Dermis microvascular lymphatic vessel endothelial cell (primary cell): ENCODE measurements at regions not wholly inside any gene's neighbourhood (a gene's known extent, or its start where the extent isn't known, plus 50 kb on each side); places are given as distances from the start of the nearest gene placed in this dataset.

Experiments used
- DNase-seq, 2 donors: peaks; one replicate each; pipeline versions ENCODE4 v3.0.0 to v3.0.0-alpha.2; 2010; ENCODE audit warnings: low read depth in 2 of 2

GRCh38 chr12:29035112-29035511, 114.0 kb upstream of the FAR2 start:
- DNase-seq = no peak

DNA sequence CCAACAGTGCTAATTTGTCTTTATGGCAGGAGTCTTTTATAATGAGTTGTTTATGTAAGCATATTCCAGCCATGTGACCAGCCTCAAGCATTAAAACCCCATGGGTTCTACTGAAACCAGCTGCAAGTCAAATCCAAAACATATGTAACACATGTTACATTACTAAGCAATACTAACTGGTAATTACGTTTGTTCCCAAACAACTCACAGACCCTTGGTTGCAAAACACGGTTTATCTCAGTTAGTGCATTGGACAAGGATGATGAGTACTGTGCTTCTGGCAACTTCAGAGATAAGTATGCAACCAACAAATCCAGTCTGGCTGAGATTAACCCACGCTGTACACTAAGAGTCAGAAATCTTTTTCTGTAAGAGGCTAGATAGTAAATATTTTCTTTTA, 110.1 kb upstream of the FAR2 start:
- DNase-seq = no peak

DNA sequence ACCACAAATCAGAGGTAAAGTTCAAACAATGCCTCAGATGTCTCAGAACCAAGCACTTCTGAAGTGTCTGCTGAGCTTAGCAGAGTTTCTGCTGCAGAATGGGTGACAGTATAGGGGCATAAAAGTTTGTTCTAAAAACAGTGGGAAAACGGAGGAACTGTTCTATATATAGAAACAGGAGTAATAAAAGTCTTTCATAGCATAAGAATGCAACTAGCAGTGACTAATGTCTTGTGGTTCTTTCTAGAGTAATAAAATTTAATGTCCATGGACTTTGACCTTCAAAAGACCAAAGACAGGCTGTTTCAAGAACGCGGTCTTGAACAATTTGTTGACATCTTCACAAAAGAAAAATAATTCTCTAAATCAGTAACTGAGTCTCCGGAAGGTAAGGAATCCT, 107.5 kb upstream of the FAR2 start:
- no peak for DNase-seq

- no peak for DNase-seq
These were observed 106.0 kb upstream of the FAR2 start for GRCh38 chr12:29043069-29043468.

GRCh38 chr12:29044799-29045198, 104.3 kb upstream of the FAR2 start:
- no peak for DNase-seq

DNA sequence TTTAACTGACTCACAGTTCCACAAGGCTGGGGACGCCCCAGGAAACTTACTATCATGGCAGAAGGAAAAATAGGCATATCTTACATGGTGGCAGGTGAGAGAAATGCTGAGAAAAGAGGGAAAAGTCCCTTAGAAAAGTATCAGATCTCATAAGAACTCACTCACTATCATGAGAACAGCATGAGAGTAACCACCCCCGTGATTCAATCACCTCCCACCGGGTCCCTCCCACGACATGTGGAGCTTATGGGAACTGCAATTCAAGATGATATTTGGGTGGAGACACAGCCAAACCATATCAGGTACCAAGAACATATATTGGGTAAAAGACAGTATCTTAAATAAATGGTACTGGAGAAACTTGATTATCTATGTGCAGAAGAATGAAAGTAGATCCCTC, 100.3 kb upstream of the FAR2 start:
- no peak for DNase-seq

DNA sequence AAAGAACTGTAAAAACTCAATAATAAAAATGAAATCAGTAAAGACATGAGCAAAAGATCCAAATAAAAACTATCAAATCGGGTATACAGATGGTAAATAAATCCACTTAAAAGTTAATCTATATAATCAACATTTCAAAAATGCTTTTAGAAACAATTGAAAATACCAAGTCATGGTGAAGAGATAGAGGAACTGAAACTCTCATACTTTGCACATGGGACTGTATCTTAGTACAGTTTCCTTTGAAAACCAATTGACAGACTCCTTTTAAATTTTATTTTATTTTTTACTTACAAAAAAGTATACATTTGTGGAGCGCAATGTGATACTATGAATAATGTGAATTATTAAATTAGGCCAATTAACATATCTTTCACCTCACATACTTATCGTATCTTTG, 98.6 kb upstream of the FAR2 start:
- DNase-seq = no peak

- no peak for DNase-seq
These were observed 97.9 kb upstream of the FAR2 start for GRCh38 chr12:29051221-29051620.

GRCh38 chr12:29053567-29053966, 95.5 kb upstream of the FAR2 start:
- DNase-seq = no peak

DNA sequence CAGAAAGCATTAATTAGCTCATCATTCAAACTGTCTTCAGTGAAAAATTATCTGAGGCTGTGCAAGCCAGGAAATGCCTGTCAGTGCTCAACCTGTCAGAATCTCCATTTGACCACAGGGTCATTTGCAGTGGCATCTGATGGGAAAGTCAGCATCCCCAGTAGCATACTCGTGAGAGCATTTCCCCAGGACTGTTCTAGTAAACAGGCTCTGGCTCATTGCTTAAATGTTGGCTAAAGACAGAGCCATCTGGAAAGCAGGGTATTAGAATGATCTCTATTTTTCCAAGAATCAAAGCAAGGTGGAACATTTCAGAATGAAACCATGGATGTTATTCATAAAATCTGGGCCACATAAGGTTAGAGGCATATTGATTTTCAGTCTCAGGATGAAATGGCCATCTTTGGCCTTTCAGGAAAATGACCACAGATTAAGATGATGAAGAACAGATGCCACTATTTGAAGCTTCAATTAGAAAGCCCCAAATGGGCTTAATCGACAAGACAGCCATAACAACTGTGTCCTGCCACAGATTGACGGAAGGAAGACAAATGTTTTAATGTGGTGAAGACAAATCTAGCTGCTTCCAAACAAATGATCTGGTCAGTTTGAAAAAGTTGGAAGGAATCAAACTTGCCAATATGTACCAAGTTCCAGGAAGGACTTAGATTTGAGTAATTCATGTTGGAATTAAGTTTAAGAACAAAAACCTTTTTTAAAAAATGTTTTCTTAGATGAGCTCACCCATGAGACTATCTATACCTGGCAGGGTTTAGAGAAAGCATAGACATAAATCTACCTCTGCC, 94.0 kb upstream of the FAR2 start:
- DNase-seq = no peak

DNA sequence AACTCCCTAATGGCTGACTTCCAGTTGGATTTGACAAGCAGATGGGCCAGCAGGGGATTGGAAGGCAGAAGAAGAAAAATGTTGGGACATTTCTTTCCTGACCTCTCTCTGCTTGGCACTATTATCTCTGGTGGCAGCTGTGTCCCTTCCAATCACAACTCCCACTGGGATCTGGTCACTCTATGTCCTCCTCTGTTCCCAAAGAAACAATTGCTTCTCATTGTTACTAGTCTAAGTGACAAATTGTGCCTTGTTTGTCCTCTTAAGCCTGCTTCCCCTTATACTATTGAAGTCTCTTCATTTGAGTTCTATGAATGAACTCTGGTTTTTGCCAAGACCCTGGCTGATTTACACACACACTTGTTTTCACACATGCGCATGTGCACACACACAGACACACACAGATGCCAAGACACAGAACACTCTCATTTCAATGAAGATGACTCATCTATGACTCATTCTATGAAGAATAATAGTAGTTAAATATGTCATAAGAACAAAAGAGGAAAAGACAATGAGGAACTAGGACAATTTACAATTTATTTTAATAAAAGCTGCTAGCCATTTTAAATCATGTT, 83.0 kb upstream of the FAR2 start:
- DNase-seq = peak; percentile 23 to 59

DNA sequence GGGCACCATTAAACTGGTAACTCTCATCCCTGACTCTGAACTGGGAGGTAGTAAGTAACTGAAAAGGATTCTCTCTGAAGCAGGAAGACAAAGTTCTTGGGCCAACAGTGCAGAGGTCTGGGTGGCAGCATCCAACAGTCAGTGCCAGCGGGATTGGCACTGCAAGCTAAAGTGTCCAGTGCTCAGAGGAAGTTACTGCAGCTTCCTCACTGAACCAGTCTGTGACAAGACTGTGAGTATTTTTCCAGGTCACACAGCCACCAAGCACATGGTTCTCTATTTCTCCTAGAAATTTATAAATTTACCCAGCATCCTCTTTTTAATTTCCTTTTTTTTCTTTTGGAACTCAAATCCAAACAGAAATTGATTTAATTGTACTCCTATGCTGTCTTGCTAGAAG, 81.6 kb upstream of the FAR2 start:
- no peak for DNase-seq

GRCh38 chr12:29070309-29070708, 78.8 kb upstream of the FAR2 start:
- DNase-seq = no peak

- no peak for DNase-seq
These were observed 78.0 kb upstream of the FAR2 start for GRCh38 chr12:29071099-29071498.

DNA sequence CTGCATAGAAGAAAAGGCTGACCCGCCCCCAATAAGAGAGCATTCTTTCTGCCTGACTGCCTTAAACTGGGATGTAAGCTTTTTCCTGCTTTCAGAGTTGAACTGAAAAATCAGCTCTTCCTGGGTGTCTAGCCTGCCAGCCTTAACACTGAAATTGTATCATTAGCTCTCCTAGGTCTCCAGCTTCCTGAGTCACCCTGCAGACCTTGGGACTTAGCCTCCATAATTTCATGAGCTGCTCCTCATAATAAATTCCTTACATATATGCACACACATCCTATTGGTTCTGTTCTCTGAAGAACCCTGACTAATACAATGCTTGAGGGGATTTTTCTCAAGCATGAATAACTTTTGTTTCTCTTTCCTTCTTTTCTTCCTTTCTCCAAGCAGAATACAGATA, 76.4 kb upstream of the FAR2 start:
- DNase-seq = no peak

DNA sequence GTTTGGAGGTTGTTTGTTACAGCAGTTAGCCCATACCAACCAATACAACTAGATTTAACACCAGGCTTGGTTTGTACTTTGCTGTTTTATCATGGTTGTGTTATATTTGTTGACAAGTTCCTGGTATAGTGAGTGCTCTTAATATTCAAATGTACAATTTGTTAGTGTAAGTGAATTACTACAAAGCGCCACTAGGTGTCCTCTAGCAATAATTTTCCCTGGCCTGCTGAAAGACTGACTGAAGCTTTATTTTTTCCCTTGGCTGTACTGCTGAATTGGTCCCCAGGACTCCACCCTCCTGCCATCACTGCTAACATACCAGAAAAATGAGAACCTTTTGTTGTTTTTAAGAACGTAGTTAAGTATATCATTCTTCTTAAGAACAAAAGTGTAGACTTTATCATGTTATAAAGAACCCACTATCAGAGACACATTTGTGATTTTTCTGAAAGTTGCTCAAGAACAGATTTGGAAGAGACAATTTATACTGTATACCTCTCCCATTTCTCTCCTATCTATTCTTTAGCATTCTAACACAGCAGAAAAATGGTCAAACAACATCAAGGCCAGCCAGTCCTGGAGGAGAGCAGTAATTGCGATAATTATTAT, 75.3 kb upstream of the FAR2 start:
- peak; percentile 30 to 68 for DNase-seq

DNA sequence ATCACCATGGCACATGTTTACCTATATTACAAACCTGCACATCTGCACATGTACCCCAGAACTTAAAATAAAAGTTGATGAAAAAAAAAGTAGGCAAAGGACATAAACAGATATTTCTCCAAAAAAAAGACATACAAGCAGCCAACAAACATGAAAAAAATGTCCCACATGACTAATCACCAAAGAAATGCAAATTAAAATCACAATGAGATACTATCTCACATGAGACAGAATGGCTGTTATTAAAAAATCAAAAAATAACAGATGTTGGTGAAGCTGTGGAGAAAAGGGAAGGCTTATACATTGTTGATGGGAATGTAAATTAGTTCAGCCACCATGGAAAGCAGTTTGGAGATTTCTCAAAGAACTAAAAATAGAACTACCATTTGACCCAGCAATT, 68.0 kb upstream of the FAR2 start:
- no peak for DNase-seq

DNA sequence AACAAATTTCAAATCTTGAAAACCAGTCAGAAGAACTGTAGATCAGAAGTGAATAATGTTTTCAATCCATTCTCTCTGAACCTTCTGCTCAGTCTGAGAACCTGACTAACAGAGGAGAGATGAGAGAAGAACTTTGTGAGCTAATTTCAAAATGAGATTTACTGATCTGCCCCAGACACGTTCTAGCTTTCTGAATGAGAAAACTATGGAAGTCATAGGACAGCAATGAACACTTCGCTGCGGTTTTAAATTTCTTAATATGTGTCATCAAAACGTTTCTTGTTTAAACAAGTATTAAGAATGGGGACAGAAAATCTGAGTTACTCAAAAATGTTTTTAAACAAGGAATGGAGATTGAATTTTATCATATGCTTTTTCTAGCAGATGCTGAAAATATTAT, 66.6 kb upstream of the FAR2 start:
- DNase-seq = no peak

DNA sequence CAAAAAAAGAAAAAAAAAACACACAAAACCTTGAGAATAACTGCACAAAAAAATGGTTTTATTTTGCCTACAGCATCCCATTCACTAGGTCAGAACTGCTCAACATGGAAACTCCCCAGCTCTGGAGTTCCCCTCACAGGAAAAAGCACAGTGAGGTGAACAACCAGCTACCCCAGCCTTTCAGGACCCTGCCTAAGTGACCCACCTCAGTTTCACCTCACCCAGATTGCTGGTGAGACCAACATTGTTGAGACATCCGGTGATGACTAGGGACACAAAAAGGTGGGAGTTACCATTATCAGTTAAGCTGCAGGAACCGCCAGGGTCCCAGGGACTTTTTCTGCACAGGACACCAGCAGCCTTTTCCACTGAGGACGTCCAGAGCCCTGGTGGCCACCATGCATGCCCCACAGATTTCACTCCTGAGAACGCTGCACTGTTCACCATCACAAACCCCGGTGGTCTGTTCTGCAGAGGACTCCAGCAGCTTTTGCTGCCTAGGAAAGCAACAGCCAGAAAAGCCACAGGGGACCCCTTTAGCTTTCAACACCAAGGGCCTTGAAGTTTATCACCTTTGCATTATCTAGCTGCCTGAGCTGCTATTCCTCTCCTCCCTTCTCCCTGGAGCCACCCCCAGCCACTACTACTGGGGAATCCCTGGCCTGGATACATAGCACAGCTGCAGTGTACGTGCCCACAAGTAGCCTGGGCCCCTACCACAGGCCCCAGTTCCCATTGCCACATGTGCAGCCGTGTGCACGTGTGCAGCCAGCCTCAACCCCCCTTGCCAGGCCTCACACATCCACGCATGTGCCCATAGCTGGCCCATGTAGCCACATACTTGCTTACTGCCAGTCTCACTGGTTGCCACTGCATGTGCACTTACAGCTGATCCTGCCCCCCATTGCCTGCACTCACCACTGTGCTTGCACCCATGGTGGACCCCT, 62.5 kb upstream of the FAR2 start:
- DNase-seq = no peak

DNA sequence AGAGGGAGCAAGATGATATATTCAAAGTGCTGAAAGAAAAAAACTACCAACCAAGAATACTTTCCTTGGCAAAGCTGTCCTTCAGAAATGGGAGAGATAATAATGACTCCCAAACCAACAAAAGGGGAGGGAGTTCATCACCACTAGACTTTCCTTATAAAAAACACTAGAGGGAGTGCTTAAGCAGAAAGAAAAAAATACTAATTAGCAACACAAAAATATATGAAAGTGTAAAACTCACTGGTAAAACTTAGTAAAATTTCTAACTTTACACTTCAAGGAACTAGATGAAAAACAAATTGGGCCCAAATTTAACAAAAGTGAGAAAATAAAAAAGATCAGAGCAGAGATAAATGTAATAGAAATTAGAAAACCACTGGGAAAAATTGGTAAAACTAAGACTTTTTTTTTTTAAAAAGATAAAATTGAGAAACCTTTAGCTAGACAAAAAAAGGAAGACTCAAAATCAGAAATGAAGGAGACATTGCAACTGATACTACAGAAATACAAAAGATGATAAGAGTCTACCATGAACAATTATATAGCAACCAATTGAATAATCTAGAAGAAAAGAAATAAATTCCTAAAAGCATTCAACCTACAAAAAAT, 60.4 kb upstream of the FAR2 start:
- peak; percentile 5 to 51 for DNase-seq
